ENCODE measurements at regions not wholly inside any gene's neighbourhood (a gene's known extent, or its start where the extent isn't known, plus 50 kb on each side); places are given as distances from the start of the nearest gene placed in this dataset.
"Not testable (repeated sequence)": the region's sequence is repeated elsewhere in the genome, so short reads cannot be mapped to it uniquely, and the experiment has no call there.

DNA sequence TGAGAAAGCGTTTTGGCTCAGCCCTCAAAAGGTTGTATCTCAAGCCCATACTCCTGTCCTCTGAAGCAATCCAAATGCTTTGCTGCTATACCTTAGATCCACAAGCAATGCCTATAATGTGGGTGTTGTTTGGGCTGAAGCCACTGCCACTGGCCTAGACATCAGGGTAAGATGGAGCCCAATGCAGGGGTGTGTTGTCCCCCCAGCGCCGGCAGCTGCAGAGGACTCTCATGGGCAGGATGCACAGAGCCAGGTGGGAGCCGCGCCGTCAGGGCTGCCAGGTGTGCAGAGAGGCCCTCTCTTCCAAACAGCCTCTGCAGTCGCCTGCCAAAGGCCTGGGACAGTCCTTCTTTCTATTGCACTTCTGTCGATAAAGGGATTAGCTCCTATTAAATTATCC, 205.2 kb upstream of the SHH start:
- DNase-seq (ENCODE audit: low spot score): no peak
- in situ Hi-C loops (cut with MboI; ENCODE audit: low sequenced_read_pairs, unreplicated experiment): no loop called here
- TF ChIP-seq CTCF (IDR thresholded peaks at IDR 0.05; ENCODE audit: borderline replicate concordance, control extremely low read depth, extremely low read depth, insufficient read depth, missing control alignments): no peak

DNA sequence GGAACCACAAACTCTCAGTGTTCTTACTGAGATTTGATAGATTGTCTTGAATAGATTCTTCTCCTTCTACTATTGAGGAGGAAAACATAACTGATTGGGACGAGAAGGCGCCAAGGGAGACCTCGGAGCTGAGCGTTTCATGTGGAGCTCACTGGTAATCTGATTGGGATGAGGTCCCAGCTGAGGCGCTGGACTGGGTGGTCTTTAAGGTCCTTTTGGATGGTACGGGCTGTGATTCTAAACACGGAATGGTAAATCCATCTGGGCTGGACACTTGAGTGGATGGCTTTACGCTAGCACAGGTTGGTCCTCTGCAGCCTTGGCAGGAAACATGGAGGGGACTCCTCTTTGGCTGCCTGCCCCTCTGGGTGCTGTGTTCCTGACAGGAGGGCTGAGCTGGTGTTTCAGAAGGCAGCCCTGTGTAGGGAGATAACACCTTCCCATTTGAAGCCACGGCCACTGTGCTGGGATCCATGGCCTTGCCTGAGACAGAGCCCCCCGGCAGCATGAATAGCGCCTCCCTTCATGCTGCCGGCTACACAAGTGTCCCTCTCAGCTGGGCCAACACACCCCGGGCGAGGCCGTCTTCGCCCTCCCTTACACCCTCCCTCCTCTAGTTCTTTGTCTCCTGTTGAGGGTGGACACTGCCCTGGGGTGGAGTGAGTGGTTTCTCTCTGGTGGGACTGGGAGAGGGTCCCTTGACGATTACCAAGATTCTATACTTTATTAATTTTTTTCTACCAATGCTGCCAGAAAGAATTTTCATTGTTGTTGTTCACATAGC, 203.2 kb upstream of the SHH start:
- in situ Hi-C loops (cut with MboI; ENCODE audit: low sequenced_read_pairs, unreplicated experiment): no loop called here
- no peak for DNase-seq (ENCODE audit: low spot score)
- no peak for TF ChIP-seq CTCF (IDR thresholded peaks at IDR 0.05; ENCODE audit: borderline replicate concordance, control extremely low read depth, extremely low read depth, insufficient read depth, missing control alignments)

DNA sequence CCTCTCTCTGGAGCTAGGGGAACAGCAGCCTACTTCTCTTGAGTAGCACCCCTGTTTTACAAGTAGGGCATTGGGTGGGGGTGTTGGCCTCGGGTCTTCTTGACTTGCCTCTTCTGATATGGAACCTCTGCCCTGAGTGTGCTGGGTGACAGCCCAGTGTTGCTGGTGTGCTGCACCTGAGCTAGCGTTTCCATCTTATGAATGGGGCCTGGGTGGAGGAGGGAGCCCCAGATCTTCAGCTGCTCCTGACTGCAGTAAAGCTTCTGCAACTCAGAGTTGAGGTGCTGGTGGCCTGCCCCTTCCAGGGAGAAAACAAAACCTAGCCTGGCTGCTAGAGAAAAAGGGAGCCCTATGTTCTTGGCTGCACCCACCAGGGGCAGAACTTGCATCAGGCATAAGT, 202.5 kb upstream of the SHH start:
- DNase-seq (ENCODE audit: low spot score): no peak
- in situ Hi-C loops (cut with MboI; ENCODE audit: low sequenced_read_pairs, unreplicated experiment): no loop called here

GRCh38 chr7:156014201-156014600, 201.9 kb upstream of the SHH start:
- TF ChIP-seq CTCF (IDR thresholded peaks at IDR 0.05; ENCODE audit: borderline replicate concordance, control extremely low read depth, extremely low read depth, insufficient read depth, missing control alignments): no peak
- in situ Hi-C loops (cut with MboI; ENCODE audit: low sequenced_read_pairs, unreplicated experiment): no loop called here
- DNase-seq (ENCODE audit: low spot score): no peak

More for the DNA sequence above, 202.5 kb upstream of the SHH start:
- no peak for TF ChIP-seq CTCF (IDR thresholded peaks at IDR 0.05; ENCODE audit: borderline replicate concordance, control extremely low read depth, extremely low read depth, insufficient read depth, missing control alignments)

- no peak for DNase-seq (ENCODE audit: low spot score)
- in situ Hi-C loops (cut with MboI; ENCODE audit: low sequenced_read_pairs, unreplicated experiment): no loop called here
- TF ChIP-seq CTCF (IDR thresholded peaks at IDR 0.05; ENCODE audit: borderline replicate concordance, control extremely low read depth, extremely low read depth, insufficient read depth, missing control alignments): no peak
Measured at GRCh38 chr7:156012412-156012811, 200.1 kb upstream of the SHH start.

DNA sequence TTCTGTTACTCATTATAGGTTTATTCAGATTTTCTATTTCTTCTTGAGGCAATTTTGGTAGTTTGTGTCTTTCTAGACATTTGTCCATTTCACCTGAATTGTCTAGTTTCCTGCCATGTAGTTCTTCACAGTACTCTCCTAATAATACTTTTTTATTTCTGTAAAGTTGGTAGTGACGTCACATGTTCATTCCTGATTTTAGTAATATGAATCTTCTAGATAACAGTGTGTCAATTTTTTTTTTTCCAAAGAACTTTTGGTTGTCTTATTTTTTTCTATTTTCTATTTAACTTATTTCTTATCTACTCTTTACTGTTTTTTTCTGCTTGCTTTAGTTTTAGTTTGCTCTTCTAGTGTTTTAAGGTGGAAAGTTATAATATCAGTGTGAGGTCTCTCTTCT, 197.3 kb upstream of the SHH start:
- in situ Hi-C loops (cut with MboI; ENCODE audit: low sequenced_read_pairs, unreplicated experiment): no loop called here
- TF ChIP-seq CTCF (IDR thresholded peaks at IDR 0.05; ENCODE audit: borderline replicate concordance, control extremely low read depth, extremely low read depth, insufficient read depth, missing control alignments): no peak
- DNase-seq (ENCODE audit: low spot score): no peak

DNA sequence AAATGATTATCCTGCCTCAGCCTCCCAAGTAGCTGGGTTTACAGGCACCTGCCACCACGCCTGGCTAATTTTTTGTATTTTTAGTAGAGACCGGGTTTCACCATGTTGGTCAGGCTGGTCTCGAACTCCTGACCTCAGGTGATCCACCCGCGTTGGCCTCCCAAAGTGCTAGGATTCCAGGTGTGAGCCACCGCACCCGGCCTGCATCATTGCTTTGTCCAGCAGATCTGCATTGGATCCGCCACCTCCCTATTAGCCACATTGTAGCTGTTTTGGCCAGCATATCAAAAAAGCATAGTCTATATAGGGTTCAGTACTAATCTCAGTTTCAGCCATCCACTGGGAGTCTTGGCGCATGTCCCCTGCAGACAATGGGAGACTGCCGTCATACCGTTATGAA, 194.6 kb upstream of the SHH start:
- in situ Hi-C loops (cut with MboI; ENCODE audit: low sequenced_read_pairs, unreplicated experiment); DNase-seq (ENCODE audit: low spot score): not testable (repeated sequence)
